GM21528 (cell line): ENCODE measurements at regions not wholly inside any gene's neighbourhood (a gene's known extent, or its start where the extent isn't known, plus 50 kb on each side); places are given as distances from the start of the nearest gene placed in this dataset.
"Not testable (repeated sequence)": the region's sequence is repeated elsewhere in the genome, so short reads cannot be mapped to it uniquely, and the experiment has no call there.

ENCODE experiments used
- ATAC-seq: cut with Tn5 transposase; IDR thresholded peaks from one replicate; pipeline ENCODE4 v1.9.1; 2021; ENCODE audit warnings: mild to moderate bottlenecking, moderate library complexity; ENCODE audit not compliant: unreplicated experiment, low FRiP score

DNA sequence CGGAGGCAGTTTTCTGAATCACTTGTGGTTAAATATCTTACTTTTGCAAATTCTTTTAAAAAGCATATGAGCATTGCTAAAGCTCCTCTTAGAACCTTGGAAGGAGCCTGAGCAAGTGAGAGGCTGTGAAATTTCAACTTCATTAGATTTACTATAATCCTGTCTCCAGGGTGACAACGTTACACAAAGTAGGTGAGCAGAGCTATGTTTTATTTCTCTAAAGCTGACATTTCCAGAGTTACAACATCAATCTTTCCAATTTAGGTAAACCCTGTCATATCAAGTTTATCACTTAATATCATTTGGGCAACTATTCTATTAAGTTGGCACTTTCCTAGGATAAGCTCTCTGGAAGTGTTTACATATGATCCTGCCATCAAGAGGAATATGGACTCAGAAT is 544.9 kb upstream of the CBLB start:
- ATAC-seq: no peak

DNA sequence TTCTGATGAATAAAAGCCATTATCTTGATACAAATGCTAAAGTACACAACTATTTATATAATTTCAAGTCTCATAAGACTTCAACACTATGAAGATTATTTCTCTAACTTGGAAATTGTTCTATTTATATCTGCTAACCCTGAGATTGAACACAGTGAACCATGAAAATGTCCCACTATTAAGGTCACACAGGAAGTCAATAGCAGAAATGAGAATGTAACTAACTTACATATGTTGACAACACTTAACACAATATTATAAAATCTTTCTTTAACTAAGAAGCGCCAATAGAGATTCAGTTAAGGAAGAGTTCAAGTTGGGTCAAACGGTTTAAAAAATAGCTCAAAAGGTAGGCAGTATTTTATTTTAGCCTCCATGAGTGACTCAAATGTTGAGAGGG is 551.8 kb upstream of the CBLB start:
- no peak for ATAC-seq

DNA sequence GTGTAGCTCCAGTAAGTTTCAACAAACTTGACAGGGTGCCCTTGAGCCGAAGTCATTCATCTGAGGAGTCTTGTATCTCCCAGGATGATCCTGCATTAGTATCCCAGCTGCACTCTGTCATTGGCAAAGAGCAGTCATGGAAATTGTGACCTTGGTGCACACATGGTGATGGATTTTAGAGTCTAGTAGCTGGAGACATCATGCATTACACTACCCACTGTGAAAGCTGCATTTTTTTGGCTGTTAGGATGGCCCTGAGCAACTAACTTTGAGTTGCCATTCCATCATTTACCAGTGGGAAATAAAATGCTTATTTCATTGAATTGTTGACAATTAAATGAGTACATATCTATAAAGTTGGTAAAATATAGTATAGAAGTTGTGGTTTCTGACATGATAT is 552.6 kb upstream of the CBLB start:
- ATAC-seq: no peak

DNA sequence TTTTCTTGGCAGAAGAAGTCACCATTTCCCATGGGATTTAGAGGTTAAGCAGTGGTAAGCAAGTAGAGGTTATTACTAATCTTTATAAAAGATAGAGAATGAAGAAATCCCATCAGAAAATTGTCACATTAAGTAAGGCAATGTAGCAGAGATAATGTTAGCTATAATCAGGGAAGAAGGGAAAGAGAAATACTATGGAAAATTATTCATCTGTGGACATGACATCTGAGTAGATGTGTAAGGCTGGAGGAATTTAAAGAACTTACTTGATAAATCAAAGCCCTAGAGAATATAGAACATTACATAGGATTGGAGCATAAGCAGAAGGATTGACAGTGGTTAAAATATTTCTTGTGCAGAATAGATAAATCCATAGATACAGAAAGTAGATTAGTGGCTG is 553.1 kb upstream of the CBLB start:
- no peak for ATAC-seq

DNA sequence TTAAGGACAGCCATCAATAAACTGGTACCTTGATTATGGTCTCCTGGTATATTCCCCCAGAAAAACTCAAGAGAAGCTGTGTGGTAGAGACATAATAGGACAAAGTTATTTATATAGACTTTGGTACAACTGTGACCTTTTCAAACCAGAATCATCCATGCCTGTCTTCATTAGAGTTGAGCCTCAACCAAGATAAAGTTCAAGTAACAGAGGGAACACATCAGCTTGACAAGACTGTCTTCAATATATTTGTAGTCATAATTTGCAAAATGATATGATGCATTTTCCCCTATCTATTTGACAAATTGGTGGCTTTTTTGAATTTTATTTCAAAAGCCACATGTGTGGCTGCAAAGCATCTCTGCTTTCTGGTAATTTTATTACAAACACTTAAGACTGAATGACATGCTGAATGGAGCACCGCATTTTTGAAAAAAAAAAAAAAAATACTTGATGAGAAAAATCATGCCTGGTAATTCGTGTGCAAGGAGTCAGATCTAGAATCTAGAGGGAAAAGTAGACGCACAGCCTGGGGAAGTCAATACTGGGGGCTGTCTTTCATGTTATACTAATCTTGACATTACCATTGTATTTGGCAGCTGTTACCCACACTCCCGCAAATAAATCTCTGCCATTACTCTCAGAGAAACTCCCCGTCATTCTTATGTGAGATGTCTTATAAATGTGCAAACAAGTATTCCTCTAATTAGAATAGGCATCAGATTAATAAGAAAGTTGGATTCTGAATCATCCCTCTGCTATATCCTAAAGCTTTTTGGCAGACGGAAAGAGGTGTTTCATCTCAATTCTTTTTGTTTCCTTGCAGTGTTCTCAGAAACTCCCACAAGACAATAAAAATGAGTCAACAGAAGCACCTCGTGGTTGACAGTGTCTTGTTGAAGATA is 554.8 kb upstream of the CBLB start:
- ATAC-seq: no peak

DNA sequence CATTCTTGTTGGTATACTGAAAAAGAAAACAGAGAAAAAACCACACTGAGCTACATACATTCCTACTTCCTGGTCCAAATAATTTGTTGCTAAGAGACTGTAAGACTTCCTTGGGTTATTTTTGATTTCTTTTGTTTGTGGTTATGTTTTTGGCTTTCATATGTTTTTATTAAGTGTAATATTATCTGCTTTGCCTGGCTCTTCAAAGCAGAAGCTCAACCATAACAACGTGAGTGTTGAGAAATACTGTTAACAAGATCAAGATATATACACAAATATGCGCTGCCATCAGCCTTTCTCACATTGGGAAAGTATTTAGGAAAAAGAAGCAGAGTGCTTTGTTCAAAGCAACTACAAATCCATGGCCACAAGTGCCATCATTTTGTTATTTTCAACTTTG is 556.2 kb upstream of the CBLB start:
- ATAC-seq: no peak

DNA sequence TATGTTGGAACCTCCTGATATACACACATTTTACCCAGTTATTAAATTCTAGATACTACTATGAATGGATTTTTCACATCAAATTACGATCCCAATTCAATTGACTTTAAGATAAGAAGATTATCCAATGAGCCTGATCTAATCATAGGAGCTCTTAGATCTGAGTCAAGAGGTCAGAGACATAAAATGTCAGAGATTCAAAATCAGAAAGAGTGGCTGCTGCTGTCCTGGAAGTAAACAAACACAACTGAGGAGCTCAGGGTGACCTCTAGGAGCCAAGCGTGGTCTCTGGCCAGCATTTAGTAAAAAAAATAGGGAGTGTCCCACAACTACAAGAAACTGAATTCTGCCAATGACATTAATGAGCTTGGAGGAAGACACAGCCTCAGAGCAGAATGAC is 557.1 kb upstream of the CBLB start:
- no peak for ATAC-seq

DNA sequence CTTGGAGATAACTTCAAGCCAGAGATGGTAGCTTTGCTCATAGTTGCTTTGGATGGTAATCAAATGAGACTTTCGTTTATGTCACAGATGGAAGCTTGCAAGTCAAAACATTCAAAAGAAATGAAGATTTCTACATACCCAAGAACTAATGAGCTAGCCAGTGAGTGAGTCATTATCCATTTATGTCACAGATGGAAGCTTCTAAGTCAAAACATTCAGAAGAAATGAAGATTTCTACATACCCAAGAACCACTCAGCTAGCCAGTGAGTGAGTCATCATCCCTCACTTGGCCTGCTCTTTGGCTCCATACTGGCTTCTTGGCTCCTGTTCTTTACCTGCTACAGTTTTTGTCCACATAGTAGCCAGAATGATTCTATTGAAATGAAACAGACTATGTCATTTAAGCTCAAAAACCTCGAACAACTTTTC is 559.8 kb upstream of the CBLB start:
- no peak for ATAC-seq

DNA sequence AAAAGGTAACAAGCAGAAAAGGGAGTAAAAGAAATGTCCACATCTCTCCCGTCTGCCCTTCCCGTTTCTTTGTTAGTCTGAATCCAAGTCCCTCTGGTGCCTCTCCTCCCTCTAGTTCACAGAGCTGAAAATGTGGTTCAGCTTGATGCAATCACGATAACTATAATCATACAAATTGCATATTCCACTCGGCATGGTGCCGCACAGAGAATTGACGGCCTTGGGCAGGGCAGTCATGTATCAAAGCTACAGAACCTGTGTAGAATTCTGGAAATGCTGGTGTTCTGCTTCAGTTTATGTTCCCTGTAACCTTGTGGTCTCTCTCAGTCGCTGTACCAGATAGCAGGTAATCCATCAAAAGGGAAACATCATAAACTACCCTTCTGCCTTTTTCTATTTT is 562.9 kb upstream of the CBLB start:
- ATAC-seq: no peak

DNA sequence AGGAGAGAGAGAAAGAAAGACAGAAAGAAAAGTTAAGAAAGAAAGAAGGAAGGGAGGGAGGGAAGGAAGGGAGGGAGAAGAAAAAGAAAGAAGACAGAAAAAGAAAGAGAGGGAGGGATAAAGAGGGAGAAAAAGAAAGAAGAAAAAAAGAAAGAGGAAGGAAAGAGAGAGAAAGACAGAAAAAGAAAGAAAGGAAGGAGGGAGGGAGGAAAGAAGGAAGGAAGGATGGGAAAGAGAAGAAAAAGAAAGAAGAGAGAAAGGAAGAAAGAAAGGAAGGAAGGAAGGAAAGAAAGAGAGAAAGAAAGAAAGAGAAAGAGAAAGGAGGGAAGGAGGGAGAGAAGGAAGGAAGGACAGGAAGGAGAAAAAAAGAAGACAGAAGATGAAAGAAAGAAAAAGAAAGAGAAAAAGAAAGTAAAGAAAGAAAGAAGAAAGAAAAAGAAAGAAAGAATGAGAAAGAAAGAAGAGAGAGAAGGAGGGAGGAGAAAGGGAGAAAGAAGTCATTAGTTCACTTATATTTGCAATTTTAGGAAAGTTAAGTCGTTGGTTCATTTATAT is 567.2 kb upstream of the CBLB start:
- no peak for ATAC-seq

DNA sequence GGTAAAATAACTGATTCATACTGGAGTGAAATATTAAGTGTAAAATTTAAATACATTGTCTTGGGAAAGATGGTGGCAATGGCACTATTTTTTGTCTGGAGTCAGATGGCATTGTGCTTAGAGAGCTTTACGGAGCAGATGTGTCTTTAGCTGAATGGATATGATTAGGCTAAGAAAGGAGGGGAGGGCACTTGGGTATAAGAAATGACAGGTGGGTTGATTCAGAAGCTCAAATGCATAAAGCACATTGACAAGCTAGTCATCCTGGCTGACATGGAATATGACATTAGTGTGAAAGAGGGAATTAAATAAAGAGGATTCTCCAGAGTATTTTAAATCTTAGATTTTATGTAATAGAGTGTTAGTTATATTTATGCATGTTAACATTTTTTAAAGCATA is 570.1 kb upstream of the CBLB start:
- ATAC-seq: no peak

DNA sequence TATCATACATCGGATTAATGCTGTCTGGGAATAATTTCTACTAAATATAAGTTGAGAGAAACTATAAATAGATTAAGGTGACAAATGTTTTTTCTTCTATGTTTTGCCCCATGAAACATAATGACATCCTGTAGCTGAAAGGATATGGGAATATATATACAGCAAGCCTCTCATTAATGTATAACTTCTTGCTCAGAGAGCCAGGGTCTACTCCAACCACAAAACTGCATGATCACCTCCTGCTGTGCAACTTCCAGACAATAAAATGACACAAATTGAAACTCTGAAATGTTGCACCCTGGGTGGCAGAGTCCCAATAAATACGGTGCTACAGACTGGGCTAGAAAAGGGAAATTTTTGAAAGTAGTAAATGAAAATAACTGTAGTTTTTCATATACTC is 571.9 kb upstream of the CBLB start:
- no peak for ATAC-seq

DNA sequence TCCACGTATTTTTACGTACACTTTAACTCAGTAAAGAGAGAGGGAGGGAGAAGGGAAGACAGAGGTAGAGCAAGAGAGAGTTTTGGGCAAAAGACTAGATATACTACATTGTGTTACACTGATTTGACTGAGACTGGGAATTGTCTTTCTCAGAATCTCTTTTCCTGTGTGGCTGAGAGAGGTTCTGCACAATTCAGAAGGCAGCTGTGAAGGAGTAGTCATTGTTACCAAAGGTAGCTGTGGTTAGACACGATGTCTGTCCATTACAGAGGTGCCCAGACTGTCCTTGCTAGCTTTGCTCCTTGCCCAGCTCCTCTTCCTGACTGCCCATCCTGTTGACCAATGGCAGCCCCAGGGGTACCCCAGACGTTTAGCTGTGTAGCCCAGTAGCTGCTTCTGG is 577.5 kb upstream of the CBLB start:
- ATAC-seq: no peak

DNA sequence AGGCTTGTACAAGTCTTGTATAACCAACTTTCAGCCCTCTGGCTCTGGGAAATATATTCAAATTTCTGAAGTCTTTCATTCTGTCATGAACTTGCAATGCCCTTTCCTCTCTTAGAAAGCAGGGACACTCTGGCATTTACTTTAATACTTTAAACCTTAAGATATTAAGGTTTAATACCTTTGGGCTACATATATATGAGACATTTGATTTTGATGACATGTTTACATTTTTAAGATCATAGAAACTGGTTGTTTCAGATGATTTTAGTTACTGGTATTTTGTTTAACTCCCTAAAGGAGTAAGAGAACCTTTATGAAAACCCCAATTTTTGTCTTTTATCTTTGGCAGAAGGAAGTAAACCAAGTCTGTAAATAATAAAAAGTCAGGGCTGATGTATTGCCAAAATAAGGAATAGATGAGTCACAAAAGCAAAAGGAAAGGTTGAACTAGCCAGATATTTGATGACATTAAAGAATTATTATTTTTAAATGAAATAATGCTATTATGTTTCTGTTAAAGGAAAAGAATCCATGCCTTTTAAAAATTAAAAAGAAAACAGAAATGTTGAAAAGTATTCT is 579.0 kb upstream of the CBLB start:
- no peak for ATAC-seq

DNA sequence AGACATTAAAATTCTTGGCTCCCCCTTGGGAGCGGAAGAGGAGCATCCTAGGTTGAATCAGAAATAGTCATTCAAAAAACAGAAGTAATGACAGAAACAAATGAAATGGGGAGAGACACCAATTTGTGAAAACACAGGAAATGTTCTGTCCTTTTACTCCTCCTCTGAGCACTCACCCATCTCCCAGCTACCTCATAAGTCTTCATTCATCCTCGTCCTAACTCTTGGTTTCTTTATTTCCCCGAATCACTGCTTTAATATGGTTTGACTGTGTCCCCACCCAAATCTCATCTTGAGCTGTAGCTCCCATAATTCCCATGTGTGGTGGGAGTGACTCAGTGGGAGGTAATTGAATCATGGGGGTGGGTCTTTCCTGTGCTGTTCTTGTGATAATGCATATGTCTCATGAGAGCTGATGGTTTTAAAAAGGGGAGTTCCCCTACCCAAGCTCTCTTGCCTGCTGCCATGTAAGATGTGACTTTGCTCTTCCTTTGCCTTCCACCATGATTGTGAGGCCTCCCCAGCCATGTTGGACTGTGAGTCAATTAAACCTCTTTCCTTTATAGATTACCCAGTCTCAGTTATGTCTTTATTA is 579.7 kb upstream of the CBLB start:
- ATAC-seq: not testable (repeated sequence)

DNA sequence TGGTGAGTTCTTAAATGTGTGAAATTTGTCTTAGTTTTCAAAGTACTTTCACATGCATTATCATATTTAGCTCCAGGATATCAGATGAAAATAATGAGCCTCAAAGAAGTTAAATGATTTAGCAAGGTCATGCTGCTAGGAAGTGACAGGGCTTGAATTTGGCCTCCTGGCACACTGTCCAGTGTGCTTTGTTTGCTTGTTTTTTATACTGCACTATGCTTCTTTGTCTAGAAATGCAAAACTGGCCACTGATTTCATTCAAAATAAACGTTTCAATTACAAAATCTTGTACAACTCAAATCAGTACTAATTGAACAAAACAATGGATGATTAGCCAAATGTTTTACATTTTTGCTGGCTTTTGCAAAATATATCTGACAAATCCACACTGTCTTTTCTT is 583.3 kb upstream of the CBLB start:
- no peak for ATAC-seq

DNA sequence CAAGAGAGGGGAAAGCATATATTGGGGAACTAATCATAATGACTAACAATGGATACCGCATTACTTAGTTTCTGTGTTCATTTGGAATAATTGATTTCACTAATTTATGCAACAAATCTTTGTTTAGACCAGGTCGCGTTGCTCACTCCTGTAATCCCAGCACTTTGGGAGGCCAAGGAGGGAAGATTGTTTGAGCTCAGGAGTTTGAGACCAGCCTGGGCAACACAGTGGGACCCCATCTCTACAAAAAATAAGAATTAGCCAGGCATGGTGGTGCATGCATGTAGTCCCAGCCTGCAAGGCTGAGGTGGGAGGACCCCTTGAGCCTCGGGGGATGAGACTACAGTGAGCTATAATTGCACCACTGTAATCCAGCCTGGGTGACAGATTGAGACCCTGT is 585.7 kb upstream of the CBLB start:
- no peak for ATAC-seq

DNA sequence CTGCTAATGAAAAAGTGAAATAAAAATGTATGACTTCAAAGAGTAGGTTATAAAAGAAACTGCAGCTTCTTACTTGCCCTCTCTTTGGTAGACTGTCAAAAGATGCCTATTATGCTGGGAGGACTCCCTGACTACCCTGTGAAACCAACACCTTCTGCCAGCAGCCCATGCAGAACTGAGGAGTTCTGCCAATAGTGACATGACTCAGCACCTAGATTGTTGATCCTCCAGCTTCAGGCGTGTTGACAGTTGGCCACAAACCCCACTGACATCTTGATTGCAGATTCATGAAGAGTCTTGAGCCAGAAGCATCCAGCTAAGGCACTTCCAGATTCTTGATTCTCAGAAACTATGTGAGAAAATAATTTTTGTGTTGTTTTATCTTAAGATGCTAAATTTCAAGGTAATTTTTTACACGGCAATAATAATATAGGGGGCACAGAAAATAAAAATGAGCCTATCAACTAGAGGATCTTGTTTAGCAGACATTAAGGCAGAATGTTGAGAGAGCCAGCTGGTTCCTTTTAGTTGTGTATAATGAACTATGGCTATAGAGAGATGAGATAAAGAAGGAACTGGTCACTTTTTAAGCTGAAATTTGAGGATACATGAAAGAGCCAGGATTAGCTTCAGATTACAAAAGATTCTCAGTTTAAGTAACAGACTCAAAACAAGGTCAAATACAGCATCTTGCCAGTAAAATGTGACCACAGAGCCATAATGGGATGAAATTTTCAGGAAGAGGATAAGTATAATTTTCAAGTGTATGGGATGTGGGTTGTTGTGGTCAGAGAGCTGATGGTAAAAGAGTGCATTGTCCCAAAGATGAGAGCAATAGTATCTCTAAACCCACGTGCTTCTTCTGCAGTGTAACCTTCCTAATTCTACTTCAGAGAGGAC is 588.7 kb upstream of the CBLB start:
- peak; percentile 89 for ATAC-seq

DNA sequence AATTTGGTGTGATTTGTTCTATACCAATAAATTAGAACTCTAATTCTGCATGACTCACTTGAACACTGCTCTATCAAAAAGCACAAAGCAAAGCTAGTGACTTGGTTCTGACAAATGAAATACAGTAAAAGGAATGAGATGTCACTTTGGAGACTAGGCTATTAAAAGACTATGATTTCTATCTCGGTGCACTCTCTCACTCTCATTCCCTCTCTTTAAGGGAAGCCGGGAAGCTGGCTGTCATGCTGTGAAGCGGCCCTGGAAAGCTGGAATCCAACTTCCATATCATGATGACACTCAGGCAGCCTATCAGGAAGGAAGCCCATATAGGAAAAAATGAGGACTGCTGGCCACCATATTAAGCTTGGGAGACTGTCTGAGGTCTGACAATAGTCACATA is 590.1 kb upstream of the CBLB start:
- no peak for ATAC-seq

DNA sequence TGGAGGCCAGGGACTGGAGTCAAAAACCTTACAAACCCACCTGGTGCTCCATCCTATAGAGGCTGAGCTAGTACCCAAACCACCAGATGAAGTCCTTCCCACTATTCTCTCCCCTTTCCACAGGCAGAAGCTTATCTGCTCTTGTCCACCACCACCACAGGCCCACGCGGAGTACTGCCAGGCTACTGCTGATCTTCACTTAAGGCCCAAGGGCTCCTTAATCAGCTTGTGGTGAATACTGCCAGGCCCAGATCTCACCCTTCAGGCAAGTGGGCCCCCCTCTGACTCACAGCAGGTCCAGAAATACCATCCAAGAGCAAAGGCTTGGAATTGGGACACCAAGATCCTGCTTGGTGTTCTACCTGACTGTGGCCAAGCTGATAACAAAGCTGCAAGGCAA is 598.1 kb upstream of the CBLB start:
- no peak for ATAC-seq
